ENCODE measurements at regions not wholly inside any gene's neighbourhood (a gene's known extent, or its start where the extent isn't known, plus 50 kb on each side); places are given as distances from the start of the nearest gene placed in this dataset.

GRCh38 chr14:61196034-61196433 is 85.1 kb downstream of the TMEM30B start:
- H3K27ac ChIP-seq (replicated peaks), result no peak overlapping the region
- no peaks in the 10 kb centered on the region for H3K4me1 ChIP-seq
- intact Hi-C loops (cut with micrococcal nuclease), result no loop called here
- no peak overlapping the region for H3K4me3 ChIP-seq
- TF ChIP-seq, protein P1, sequence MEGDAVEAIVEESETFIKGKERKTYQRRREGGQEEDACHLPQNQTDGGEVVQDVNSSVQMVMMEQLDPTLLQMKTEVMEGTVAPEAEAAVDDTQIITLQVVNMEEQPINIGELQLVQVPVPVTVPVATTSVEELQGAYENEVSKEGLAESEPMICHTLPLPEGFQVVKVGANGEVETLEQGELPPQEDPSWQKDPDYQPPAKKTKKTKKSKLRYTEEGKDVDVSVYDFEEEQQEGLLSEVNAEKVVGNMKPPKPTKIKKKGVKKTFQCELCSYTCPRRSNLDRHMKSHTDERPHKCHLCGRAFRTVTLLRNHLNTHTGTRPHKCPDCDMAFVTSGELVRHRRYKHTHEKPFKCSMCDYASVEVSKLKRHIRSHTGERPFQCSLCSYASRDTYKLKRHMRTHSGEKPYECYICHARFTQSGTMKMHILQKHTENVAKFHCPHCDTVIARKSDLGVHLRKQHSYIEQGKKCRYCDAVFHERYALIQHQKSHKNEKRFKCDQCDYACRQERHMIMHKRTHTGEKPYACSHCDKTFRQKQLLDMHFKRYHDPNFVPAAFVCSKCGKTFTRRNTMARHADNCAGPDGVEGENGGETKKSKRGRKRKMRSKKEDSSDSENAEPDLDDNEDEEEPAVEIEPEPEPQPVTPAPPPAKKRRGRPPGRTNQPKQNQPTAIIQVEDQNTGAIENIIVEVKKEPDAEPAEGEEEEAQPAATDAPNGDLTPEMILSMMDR (IDR thresholded peaks at IDR 0.05; ENCODE audit: borderline replicate concordance), result no peak
- H3K36me3 ChIP-seq, result no peaks in the 10 kb centered on the region
- H3K27me3 ChIP-seq (ENCODE audit: low read depth), result peaks cover 35% of the 10 kb centered on the region
- H3K9me3 ChIP-seq (replicated peaks), result peaks cover 5% of the 10 kb centered on the region
- no peak for DNase-seq

- TF ChIP-seq, protein P1 (IDR thresholded peaks at IDR 0.05; ENCODE audit: borderline replicate concordance), result no peak
- Histone ChIP-seq H3K4me1 (peaks cover 8% of the 10 kb centered on the region), H3K4me3 (no peak overlapping the region), H3K9me3 (replicated peaks) (peaks cover 5% of the 10 kb centered on the region), H3K27me3 (ENCODE audit: low read depth) (peaks cover 32% of the 10 kb centered on the region), H3K27ac (replicated peaks) (no peak overlapping the region), H3K36me3 (no peaks in the 10 kb centered on the region)
- no peak for DNase-seq
- intact Hi-C loops (cut with micrococcal nuclease), result no loop called here
These were observed 87.7 kb downstream of the TMEM30B start for GRCh38 chr14:61193476-61193875.

- H3K4me1 ChIP-seq, result peaks cover 8% of the 10 kb centered on the region
- no peak overlapping the region for H3K4me3 ChIP-seq
- H3K9me3 ChIP-seq (replicated peaks), result peaks cover 5% of the 10 kb centered on the region
- peaks cover 32% of the 10 kb centered on the region for H3K27me3 ChIP-seq (ENCODE audit: low read depth)
- DNase-seq, result no peak
- no peaks in the 10 kb centered on the region for H3K36me3 ChIP-seq
- intact Hi-C loops (cut with micrococcal nuclease), result no loop called here
- H3K27ac ChIP-seq (replicated peaks), result no peak overlapping the region
- TF ChIP-seq, protein P1 (IDR thresholded peaks at IDR 0.05; ENCODE audit: borderline replicate concordance), result no peak
These were observed 88.1 kb downstream of the TMEM30B start for GRCh38 chr14:61192989-61193388.

DNA sequence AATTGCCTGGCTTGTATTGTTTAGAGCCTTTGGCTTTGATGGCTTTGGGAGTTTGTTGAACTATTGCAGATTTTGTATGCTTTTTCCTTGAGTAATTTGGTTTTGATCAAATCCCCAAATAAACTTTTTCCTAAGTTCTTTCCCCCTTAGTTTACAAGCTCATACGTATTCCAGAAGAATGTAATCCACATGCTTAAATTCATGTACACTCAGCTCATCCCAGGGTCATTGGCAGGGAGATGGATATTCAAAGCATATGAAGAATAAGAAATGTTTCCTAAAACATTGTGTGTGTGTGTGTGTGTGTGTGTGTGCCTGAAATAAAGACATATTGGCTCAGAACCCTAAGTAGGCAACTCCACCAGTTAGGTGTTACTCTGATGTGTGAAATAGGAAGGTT is 89.4 kb downstream of the TMEM30B start:
- Histone ChIP-seq H3K36me3 (no peaks in the 10 kb centered on the region), H3K9me3 (replicated peaks) (peaks cover 5% of the 10 kb centered on the region), H3K4me3 (no peak overlapping the region), H3K27ac (replicated peaks) (no peak overlapping the region), H3K4me1 (peaks cover 8% of the 10 kb centered on the region), H3K27me3 (ENCODE audit: low read depth) (peaks cover 41% of the 10 kb centered on the region)
- intact Hi-C loops (cut with micrococcal nuclease), result no loop called here
- no peak for DNase-seq
- TF ChIP-seq, protein P1 (IDR thresholded peaks at IDR 0.05; ENCODE audit: borderline replicate concordance), result no peak

DNA sequence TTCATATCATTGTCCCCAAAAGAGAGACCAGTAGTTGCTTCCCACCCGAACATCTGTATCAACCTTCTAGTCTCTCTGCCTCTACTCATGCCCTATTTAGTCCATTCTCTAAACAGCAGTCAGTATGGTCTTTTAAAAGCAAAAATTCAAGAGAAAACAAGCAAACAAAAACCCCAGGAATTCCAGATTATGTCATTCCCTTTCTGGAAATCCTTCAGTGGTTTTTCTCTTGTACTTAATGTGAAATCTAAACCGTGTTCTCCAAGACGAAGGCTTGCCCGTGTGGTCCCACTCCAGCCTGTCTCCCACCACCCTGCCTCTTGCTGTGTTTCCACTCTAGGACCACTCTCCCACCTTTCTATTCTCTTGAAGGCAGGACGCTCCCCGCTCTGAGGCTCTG is 90.8 kb downstream of the TMEM30B start:
- TF ChIP-seq, protein P1 (IDR thresholded peaks at IDR 0.05; ENCODE audit: borderline replicate concordance), result no peak
- Histone ChIP-seq H3K4me3 (no peak overlapping the region), H3K4me1 (peaks cover 8% of the 10 kb centered on the region), H3K9me3 (replicated peaks) (peaks cover 2% of the 10 kb centered on the region), H3K27ac (replicated peaks) (no peak overlapping the region), H3K36me3 (no peaks in the 10 kb centered on the region), H3K27me3 (ENCODE audit: low read depth) (peaks cover 47% of the 10 kb centered on the region)
- DNase-seq, result no peak
- intact Hi-C loops (cut with micrococcal nuclease), result no loop called here
